GM19372 (cell line): ENCODE measurements at regions not wholly inside any gene's neighbourhood (a gene's known extent, or its start where the extent isn't known, plus 50 kb on each side); places are given as distances from the start of the nearest gene placed in this dataset.
"Not testable (repeated sequence)": the region's sequence is repeated elsewhere in the genome, so short reads cannot be mapped to it uniquely, and the experiment has no call there.

ENCODE experiments used
- ATAC-seq: cut with Tn5 transposase; IDR thresholded peaks from one replicate; pipeline ENCODE4 v1.9.1; 2021; ENCODE audit warnings: mild to moderate bottlenecking, low read depth, moderate library complexity; ENCODE audit not compliant: unreplicated experiment

DNA sequence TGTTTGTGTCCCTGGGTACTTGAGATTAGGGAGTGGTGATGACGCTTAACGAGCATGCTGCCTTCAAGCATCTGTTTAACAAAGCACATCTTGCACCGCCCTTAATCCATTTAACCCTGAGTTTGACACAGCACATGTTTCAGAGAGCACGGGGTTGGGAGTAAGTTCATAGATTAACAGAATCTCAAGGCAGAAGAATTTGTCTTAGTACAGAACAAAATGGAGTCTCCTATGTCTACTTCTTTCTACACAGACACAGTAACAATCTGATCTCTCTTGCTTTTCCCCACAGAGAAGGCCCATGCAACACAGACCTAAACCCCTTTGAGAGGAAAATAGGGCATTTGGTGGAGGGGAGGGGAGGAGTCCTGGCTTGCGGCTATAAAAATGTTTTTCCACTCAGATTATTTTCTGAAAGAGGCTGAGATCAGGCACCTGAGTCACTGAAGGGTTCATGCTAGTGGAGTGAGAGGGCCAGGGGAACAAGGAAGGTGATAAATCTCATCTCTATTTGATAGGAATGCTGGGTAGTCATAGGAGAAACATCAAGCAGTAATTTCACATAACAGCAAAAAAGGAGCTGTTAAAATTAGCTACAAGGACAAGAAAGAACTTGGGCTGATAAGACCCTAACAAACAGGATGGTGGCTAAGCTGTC lies 136.9 kb downstream of the OR2B2 start:
- ATAC-seq: not testable (repeated sequence)

DNA sequence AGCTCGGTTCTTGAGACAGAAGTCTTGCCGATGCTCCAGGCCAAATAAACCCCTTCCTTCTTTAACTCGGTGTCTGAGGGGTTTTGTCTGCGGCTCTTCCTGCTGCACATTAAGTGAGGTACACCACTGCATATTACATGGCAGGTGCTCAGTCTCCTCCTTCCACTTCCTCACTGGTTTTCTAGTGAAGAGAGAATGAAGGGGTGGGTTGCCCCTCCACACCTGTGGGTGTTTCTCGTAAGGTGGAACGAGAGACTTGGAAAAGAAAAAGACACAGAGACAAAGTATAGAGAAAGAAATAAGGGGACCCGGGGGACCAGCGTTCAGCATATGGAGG lies 138.0 kb downstream of the OR2B2 start:
- ATAC-seq: not testable (repeated sequence)

DNA sequence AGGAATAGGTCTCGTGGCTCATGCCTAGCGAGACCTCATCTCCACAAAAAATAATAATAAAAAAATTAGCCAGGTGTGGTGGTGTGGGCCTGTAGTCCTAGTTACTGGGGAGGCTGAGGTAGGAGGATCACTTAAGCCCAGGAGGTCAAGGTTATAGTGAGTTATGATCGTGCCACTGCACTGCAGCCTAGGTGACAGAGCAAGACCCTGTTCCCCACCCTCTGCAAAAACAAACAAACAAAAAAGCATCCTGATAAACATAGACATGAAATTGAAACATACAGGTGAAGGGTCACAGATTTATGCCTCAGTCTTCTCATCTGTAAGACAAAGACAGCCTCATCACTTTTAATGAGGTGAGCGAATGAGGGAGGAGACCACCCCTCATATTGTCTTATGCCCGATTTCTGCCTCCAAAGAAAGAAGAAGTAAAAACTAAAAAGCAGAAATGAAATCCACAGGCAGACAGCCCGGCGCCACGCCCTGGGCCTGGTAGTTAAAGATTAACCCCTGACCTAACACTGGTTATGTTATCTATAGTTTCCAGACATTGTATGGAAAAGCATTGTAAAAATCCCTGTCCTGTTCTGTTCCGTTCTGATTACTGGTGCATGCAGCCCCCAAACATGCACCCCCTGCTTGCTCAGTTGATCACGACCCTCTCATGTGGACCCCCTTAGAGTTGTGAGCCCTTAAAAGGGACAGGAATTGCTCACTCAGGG lies 138.5 kb downstream of the OR2B2 start:
- not testable (repeated sequence) for ATAC-seq

DNA sequence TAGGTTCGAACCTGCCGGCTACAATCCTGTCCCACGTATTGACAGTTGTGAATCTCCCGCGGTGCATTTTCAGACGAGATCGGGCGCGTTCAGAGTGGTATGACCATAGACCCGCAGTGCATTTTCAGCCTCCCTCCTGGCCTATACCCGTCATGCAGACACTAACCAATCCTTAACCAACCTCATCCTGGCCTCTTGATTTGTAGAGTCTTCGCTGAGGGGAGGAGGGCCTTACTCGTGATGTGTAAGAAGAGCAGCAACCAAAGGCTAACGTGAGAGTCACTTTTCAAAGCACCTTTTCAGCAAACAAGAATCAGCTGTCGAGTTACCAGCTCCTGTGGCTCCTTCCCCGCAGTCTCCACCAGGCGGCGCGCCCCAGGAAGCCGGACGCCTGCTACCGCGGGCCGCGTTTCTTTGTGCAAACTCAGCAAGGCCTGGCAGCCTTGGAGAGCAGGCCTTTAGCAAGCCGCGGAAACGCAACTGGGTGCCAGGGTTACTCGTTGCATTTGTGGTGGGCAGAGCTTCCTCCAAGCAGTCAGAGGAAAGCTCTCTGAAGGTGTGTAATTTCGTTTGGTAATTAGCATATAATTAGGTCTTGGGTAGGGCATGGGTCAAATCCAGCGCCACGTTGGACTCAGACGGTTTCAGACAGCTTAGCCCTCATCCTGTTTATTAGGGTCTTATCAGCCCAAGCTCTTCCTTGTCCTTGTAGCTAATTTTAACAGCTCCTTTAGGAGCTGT lies 139.8 kb downstream of the OR2B2 start:
- ATAC-seq: peak; percentile 53

DNA sequence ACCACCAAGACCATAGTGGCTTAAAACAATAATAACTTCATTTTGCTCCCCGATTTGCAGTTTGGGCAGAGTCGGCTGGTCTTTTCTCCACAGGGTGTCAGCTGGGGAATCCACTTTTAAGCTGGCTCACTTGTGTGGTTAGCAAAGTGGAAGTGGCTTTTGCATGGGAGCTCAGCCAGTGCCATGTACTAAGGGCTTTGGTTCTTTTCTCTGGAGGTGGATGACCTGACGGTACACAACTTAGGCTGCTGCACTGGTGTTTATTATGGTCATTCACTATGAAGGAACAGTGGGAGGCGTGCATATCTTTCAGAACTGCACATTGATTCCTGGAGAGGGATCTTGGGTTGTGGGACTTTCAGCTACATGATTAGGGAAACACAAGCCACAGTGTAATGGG lies 141.0 kb downstream of the OR2B2 start:
- ATAC-seq: no peak

DNA sequence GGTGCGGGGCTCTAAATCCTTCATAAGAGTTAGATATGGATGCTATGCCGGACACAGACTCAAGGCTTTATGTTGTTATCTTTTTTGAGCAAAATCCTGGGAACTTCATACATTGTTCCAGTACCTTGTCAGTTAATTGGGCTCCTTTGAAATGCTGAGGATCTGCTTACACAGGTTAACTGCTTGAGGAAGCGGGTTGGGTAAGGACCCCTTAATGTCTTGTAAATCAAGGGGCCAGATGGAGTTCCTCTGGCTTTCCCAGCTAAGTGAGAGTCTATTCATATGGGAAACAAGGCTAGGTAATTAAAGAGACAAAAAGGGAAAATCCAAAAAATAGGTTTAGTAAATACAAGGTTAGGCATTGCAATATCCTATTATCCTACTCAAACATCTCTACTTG lies 141.5 kb downstream of the OR2B2 start:
- no peak for ATAC-seq

DNA sequence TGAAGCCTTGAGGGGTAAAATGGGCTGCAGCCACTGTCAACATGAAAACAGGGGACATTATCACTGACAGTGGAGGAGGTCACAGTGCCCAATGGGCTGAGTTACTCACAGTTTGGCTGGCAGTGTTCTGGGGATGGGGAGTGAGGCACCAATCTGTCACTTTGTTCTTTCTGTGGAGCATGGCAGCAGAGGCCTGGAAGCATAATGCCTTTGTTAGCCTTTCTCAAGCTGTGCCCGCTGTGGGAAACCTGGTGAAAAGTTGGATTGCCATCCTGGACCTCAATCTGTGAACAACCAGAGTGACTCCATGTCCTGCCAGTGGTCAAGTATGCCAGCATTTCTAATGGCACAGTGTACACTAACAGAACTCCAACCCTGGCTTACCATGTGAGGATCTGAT lies 143.6 kb downstream of the OR2B2 start:
- no peak for ATAC-seq

DNA sequence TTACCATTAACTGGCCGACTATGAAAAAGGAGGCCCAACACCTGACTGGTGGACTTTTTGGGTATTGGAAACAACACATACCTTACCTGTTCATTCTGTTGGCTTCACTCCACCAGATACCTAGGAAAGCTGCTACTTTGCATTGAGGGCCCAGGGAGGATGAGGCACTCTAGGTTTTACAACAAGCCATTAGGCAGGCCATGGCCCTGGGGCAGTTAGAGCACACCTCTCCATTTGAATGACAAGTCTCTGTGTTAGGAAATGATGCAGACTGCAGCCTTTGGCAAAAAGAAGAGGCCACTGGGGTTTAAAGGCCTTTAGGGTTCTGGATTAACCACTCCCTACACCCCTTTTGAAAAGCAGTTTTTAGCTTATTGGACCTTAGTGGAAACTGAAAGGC lies 144.3 kb downstream of the OR2B2 start:
- no peak for ATAC-seq

DNA sequence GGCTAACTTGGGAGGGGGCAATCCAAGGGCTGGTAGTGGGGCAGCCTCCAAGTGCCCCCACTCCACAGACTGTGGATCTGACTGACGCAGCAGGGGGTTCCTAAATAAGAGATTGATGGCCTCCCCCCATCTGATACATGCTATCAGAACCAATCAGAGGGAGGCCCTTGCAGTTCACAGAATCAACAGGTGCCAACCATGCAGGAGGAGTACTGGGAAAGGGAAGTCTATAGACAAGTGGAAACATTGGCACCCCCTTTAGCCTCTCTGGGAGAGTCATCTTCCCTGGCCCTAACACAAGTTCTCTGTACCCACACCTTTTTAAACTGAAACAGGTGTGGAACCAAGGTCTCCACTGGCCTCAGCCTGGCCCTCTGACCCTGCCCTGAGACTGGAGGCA lies 145.8 kb downstream of the OR2B2 start:
- no peak for ATAC-seq

DNA sequence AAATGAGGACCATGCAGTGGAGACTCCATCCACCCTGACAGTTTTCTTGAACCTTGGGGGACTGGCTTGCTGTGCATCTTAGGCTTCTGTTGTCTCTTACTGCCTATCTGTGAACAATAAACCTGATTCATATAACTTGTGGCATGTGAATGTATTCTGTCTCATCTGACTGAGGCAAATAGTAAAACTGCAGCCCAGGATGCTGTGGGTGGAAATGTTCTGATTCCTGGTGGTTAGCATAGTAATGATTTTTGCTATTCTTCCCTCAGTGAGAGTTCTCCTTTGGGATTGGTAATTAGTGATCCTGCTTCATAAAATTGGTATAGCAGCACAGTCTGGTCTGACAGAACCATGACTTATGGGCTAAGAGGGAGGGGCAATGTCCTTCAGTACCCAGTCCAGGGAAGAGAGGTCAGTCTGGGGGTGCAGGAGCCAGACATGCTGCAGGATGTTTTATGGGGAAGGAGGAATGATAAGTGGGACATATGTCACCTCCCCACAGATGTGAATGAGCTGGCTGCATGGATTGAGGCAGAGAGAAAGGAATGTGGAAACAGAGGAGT lies 147.1 kb downstream of the OR2B2 start:
- ATAC-seq: no peak

DNA sequence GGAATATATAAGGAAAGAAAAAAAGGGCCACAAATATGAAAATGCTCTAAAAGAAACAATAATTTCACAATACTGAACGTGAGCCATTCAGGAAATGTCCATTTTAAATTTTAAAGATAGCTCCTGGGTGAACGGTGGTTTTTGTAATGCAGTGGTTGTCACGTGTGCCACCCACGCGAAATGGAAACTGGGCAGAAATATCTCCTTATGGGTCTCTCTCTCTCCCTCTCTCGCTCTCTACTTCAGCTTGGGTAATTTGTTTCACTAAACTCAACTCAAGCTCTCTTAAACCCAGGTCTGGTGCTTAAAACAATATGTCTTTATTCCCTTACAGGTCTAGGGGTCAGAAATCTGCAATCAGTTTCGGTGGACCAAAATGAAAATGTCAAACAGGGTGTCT lies 150.8 kb downstream of the OR2B2 start:
- ATAC-seq: no peak

DNA sequence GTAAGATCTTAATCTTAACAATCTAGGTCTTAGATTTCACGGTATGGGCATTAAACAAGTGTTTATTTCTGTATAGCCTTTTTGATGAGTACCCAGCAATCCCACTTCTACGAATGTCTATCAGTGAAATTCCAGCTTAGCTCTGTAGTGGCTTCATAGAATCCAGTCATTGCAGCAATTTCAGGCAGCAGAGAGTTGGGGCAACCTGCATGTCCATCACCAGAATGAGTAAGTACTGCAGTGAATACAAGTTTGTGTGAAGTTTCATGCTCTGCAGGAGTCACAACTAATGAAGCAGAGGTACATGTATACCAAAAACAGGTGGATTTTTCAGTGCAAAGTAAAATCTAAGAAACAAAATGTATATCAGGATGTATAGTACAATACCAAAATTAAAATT lies 151.7 kb downstream of the OR2B2 start:
- ATAC-seq: no peak

DNA sequence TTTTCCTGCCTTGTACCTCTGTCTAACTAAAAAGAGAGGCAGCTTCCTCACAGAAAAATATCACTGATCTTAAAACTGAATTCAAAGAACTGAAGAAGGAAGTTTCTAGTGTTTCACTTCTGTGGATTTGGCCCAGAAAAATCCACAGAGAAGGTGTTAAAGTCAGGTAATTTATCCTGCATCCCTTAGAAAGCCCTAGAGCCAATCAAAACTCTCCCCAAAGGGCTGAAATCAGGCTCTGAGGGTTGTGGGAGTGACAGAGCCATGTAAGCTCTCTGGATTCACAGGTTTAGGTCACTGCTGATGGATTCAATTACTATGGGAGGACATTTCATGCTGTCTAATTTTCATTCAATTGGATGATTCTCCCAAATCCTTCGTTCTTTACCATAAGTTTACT lies 152.3 kb downstream of the OR2B2 start:
- ATAC-seq: no peak

DNA sequence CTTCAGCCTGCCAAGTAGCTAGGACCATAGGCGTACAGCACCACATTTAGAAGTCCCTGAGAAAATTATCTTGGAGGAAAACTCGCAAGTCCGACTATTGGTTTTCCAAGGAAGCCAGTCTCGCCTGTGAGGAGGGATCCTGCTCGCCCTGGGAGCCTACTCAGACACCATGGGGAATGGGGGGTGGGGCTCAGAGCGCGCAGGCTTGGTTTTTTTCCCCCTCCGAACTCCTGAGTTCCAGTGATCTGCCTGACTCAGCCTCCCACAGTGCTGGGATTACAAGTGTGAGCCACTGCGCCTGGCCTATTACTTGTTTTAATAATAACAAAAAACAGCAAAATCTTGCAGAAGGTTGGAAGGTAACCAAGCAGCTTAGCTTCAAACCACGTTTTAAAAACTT lies 153.7 kb downstream of the OR2B2 start:
- ATAC-seq: no peak

DNA sequence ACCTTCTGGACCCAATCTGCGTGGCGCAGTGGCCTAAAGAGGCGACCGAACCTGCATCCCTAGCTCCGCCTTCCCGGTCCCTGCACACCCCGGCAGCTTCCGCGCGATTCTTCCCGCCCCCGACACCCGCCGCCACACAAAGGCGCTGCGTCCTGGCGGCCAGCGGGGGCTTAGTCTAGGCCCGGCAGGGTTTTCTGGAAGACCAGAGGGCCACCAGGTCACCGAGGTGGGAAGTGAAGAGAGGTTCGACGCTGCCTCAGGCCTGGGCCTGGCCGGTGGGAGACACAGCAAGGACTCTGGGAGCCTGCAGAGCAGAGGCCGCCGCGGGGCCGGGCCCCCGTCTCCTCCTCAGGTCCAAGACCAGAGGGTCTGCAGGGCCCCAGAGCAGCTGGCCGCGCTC lies 154.9 kb downstream of the OR2B2 start:
- ATAC-seq: no peak

DNA sequence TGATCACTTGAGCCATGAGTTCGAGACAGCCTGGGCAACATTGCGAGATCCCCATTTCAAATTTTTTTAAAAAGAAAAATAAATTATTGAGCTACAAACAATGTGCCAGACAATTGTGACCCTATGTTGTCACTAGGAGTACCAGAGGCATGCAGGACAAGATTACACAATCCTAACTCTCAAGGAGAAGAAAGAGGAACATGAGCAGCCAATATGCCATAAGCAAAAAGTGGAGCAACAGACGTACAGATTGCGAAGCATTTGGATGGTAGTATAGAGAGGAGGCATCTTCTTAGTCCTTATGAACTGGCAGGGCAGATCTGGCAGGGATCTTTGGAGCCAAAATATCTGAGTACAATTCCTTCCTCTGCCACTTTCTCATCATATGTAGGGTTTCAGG lies 156.4 kb downstream of the OR2B2 start:
- ATAC-seq: no peak

DNA sequence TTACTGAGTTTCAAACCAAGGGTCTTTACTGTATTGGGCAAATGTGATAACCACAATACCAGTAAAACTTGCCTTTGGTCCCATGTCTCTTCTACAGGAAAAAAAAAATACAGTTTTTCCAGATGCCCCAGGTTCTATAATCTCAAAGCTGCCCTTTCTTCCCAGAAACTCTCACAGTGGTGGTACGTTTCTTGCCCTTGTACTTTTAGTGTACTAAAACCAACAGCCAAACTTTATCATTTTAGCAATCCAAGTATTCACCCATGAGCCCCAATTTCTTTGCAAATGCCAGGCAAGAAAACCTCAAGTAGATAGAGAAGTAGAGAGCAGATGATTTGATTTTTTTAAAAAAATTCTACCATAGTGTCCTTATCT lies 157.8 kb downstream of the OR2B2 start:
- no peak for ATAC-seq

DNA sequence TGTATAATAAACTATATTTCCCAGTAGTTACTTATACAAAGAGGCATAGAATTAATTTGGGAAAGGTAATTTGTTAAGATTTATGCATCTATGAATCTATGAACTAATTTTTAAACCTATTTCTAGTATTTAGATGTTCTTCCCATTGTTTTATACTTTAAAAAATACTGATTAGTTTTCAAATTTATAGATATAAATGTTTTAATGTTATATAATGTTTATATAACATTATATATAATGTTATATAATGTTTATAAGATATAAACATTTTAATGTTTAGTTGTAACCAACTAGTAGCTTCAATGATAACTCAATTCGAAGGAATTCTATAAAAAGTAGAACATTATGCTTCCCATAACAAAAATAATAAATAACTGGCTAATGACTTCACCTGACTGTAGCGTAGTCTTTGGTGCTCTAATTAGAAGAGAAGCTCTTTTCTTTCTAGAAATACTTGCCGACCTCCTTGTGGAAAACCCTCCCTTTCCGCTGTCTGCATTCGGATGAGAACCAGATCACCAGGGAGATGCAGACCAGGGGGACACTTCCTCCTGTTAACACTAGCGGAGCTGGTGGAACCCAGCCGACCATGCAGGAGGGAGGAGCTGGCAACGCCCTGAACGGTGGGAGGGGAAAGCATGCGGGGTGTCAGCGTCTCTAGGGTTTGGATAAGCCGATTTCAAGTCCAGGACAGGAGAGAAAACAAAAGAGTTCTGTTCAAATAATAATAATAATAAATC lies 158.4 kb downstream of the OR2B2 start:
- peak; percentile 39 for ATAC-seq

DNA sequence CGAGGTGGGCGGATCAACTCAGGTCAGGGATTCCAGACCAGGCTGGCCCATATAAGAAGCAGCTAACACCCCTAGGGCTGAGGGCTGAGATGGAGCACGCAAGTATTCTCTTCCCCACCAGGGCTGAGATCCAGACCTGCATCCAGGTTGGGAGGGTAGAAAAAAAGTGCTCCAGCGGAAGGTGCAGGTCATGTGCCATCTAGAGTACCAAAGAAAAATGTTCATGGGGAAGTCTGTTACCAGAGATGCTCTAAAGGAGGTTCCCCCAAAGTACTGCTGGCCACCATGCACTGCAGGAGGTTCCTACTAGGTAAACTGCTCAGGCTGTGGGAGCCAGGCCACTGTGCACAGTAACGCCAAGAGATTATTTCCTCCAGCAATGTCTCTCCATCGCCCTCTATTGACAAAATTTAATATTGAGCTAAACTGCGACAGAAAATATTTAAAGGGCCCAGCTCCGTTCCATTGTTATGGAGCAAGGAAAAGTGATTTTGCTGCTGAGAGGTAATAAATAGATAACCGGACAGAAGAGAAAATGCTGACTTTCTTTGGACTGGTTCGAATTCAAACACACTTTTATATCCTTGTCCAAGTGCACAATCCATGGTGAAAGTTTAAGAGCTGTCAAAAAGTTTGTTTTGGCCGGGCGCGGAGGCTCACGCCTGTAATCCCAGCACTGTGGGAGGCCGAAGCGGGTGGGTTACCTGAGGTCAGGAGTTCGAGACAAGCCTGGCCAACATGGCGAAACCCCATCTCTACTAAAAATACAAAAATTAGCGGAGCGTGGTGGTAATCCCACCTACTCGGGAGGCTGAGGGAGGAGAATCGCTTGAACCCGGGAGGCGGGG lies 159.9 kb downstream of the OR2B2 start:
- peak; percentile 40 for ATAC-seq

DNA sequence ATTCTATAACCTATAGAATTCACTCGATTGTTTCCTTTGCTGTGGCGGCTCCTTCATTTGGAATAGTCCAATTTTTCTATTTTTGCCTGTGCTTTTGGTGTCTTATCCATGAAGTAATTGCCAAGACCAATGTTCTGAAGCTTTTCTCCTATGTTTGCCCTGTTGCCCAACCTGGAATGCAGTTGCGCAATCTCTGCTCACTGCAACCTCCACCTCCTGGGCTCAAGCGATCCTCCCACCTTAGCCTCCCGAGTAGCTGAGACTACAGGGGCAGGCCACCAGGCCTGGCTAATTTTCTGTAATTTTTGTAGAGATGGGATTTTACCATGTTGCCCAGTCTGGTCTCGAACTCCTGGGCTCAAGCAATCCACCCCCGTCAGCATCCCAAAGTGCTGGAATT lies 163.5 kb downstream of the OR2B2 start:
- ATAC-seq: no peak
